NB4 (cell line): ENCODE measurements at regions not wholly inside any gene's neighbourhood (a gene's known extent, or its start where the extent isn't known, plus 50 kb on each side); places are given as distances from the start of the nearest gene placed in this dataset.

Experiments used
- DNase-seq: peaks from one replicate; pipeline ENCODE4 v3.0.0; 2010; ENCODE audit warnings: low read depth
- H3K4me3 ChIP-seq: one replicate; pipeline ENCODE4 v1.5.1; 2011; ENCODE audit warnings: mild to moderate bottlenecking, low read depth, low read length, moderate library complexity
- MYC ChIP-seq: IDR thresholded peaks from 2 replicates; pipeline ENCODE4 v1.6.1; 2011; ENCODE audit warnings: low read depth, low read length
- POLR2A ChIP-seq: IDR thresholded peaks from 2 replicates; pipeline ENCODE4 v1.6.1; 2011; ENCODE audit warnings: mild to moderate bottlenecking; ENCODE audit not compliant: insufficient read length; ENCODE audit errors: extremely low read depth
- TF ChIP-seq, protein P1 (sequence below): IDR thresholded peaks from 2 replicates; pipeline ENCODE4 v1.6.1; 2011; ENCODE audit warnings: low read depth, low read length
- TF ChIP-seq, protein P2 (sequence below): IDR thresholded peaks from one replicate; pipeline ENCODE4 v1.5.1; 2012; ENCODE audit warnings: low read depth, low read length

DNA sequence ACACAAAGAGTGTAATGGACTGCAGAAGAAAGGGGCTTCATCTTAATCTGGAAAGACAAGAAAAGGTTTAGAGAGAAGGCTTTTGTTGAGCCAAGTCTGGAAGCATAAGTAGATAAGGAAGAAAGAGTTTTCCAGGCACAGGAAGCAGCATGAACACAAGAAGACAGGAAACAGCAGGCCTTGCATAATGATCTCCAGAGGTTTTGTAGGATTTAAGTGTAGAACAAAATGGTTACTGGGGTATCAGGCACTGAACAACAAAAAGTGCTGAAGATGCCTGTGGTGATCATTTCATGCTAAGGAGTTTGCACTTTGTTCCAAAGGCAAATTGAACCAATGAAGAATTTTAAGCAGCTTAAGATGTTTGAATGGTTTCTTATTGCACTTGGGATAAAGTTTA lies 281.6 kb upstream of the TANK start:
- TF ChIP-seq POLR2A (no peak), MYC (no peak)
- TF ChIP-seq, protein P1, sequence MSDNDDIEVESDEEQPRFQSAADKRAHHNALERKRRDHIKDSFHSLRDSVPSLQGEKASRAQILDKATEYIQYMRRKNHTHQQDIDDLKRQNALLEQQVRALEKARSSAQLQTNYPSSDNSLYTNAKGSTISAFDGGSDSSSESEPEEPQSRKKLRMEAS, result no peak
- TF ChIP-seq, protein P2, sequence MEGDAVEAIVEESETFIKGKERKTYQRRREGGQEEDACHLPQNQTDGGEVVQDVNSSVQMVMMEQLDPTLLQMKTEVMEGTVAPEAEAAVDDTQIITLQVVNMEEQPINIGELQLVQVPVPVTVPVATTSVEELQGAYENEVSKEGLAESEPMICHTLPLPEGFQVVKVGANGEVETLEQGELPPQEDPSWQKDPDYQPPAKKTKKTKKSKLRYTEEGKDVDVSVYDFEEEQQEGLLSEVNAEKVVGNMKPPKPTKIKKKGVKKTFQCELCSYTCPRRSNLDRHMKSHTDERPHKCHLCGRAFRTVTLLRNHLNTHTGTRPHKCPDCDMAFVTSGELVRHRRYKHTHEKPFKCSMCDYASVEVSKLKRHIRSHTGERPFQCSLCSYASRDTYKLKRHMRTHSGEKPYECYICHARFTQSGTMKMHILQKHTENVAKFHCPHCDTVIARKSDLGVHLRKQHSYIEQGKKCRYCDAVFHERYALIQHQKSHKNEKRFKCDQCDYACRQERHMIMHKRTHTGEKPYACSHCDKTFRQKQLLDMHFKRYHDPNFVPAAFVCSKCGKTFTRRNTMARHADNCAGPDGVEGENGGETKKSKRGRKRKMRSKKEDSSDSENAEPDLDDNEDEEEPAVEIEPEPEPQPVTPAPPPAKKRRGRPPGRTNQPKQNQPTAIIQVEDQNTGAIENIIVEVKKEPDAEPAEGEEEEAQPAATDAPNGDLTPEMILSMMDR, result no peak
- no peak overlapping the region for H3K4me3 ChIP-seq
- no peak for DNase-seq

DNA sequence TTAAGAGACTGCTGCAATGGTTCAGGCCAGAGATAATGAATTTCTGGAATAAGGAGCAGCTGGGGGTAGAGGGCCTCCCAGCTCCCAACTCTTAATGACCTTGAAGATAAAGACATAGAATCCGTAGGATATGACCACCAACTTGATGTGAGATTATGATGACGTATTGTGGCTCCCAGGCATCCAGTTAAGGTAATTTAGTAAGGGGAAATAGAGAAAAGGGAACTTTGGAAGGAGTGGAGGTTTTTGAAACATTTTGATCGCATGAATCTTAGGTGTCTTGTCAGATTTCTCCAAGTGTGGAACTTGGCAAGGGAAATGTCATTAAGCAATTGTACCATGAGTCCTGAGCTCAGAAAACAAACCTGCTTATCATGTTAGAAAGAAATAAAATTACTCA lies 277.3 kb upstream of the TANK start:
- no peak for DNase-seq
- no peak overlapping the region for H3K4me3 ChIP-seq
- TF ChIP-seq, protein P1, result no peak
- TF ChIP-seq, protein P2, result no peak
- no peak for TF ChIP-seq MYC
- no peak for TF ChIP-seq POLR2A

DNA sequence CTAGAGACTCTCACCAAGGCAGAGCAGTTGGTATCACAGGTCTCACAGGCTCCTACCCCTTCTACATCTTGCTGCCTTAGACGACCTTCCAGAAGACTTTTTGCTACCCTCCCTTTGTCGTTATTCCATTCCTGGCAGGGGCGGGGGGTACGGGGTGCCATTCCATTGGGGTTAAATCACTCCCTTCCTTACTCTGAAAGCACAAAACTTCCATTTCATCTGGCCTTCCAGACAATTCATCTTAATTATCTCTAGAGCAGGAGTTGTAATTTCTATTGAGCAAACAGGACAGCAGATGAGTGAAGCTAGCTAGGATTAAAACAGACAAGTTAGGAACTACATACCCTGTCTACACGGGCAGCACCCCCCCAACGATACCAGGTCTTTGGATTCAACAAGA lies 276.2 kb upstream of the TANK start:
- TF ChIP-seq POLR2A, result no peak
- TF ChIP-seq MYC, result no peak
- TF ChIP-seq, protein P1, result no peak
- TF ChIP-seq, protein P2, result no peak
- H3K4me3 ChIP-seq, result no peak overlapping the region
- no peak for DNase-seq

DNA sequence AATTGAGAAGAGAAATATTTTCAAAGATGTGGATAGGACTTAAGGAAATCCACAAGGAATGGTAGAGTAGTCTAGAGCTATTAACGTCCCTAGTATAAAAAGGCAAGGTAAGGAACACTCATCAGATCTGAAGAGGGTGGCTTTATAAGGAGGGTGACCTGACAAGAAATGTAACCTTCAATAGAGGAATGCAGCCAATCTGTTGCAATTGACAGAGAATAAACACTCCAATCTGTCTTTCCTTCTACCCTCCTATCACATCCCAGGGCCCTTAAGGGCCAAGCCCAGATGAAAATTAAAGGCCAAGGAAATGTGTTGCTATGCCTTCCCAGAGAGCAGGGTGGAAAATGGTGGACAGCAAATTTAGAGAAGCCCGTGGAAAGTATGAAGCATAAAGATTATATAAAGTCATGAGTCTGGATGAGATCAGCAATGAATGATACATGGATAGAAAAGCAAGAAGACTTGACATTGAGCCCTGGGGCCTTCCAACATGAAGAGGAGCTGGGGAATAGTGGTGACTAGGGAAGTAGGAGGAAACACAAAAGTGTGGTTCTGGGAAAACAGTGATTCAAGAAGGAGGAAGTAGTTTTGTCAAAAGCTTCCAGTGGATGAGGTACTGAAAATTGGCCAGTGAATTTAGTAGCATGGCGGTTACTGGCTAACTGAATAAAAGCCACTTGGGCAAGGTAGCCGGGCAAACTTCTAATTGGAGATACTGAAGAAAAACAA lies 270.6 kb upstream of the TANK start:
- no peak overlapping the region for H3K4me3 ChIP-seq
- TF ChIP-seq, protein P2, result no peak
- TF ChIP-seq MYC (no peak), POLR2A (no peak)
- TF ChIP-seq, protein P1, result no peak
- DNase-seq, result no peak

DNA sequence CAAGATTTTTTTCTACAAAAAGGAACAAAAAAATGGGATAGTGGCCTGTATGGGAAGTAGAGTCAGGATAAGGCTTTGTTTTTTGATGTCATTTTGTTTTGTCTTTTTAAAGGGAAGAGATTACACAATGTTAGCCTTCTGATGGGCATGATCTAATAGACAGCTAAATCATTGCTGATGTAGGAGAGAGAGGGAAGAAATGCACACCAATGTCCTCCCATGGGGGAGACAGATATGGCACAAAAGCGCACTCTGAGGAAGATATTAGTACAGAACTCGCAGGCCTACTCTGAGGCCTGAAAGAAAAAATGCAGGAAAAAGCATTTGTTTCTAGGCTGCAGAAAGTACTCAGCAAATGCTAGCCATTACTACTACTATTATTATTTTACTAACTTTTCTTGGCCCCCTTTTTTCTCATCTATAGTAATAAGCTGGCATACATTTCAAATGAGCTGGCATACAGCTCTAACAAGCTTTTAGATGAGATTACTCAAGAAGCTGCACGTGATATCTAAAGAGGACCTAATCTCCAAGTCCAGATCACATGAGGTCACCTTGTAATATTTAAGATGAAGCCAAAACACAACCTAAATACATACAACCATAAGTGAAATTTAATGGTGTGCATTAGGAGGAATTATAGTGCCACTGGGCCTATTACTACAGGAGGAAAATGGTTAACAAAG lies 269.4 kb upstream of the TANK start:
- TF ChIP-seq POLR2A (no peak), MYC (no peak)
- TF ChIP-seq, protein P1, result no peak
- TF ChIP-seq, protein P2, result no peak
- no peak overlapping the region for H3K4me3 ChIP-seq
- DNase-seq, result no peak
